NB4 (cell line): ENCODE measurements at regions not wholly inside any gene's neighbourhood (a gene's known extent, or its start where the extent isn't known, plus 50 kb on each side); places are given as distances from the start of the nearest gene placed in this dataset.

Experiments
- CTCF ChIP-seq: IDR thresholded peaks from one replicate; pipeline ENCODE4 v1.5.1; 2012; ENCODE audit warnings: low read depth, low read length
- MAX ChIP-seq: IDR thresholded peaks from 2 replicates; pipeline ENCODE4 v1.6.1; 2011; ENCODE audit warnings: low read depth, low read length
- POLR2A ChIP-seq: IDR thresholded peaks from 2 replicates; pipeline ENCODE4 v1.6.1; 2011; ENCODE audit warnings: mild to moderate bottlenecking; ENCODE audit not compliant: insufficient read length; ENCODE audit errors: extremely low read depth

- no peak for TF ChIP-seq CTCF
- no peak for TF ChIP-seq POLR2A
- no peak for TF ChIP-seq MAX
These were observed 271.1 kb upstream of the MVB12B start for GRCh38 chr9:126055381-126055985.
